ENCODE measurements at regions not wholly inside any gene's neighbourhood (a gene's known extent, or its start where the extent isn't known, plus 50 kb on each side); places are given as distances from the start of the nearest gene placed in this dataset.

- ChIA-PET CTCF (no interaction called here), POLR2A (no interaction called here)
- Histone ChIP-seq H3K9me3 (ENCODE audit: control insufficient read depth, insufficient read depth, low read depth, low read length) (no peaks in the 10 kb centered on the region), H3K4me1 (ENCODE audit: control insufficient read depth, insufficient read depth, low read length) (peaks cover 7% of the 10 kb centered on the region; the same call in 1 of the 2 replicates), H3K36me3 (ENCODE audit: control insufficient read depth in 2 of 2, insufficient read depth in 1 of 2, low read length in 2 of 2) (no peaks in the 10 kb centered on the region), H3K4me3 (ENCODE audit: low read depth, low read length) (no peak overlapping the region), H3K27ac (ENCODE audit: extremely low read depth, low read depth, low read length) (no peak overlapping the region)
- no peak for TF ChIP-seq ZNF394 (tag by site-specific recombination; IDR thresholded peaks at IDR 0.05; ENCODE audit: borderline replicate concordance)
- TF ChIP-seq GLIS1 (tag by site-specific recombination; IDR thresholded peaks at IDR 0.05), result no peak
- no peak for TF ChIP-seq KLF17 (tag by site-specific recombination; IDR thresholded peaks at IDR 0.05)
- TF ChIP-seq ZNF175 (tag by site-specific recombination; IDR thresholded peaks at IDR 0.05), result no peak
- no peak for TF ChIP-seq ZNF169 (tag by site-specific recombination; IDR thresholded peaks at IDR 0.05)
- no peak for TF ChIP-seq ZNF664 (tag by site-specific recombination; IDR thresholded peaks at IDR 0.05)
- TF ChIP-seq ZFHX2 (tag by site-specific recombination; conservative IDR thresholded peaks at IDR 0.05), result no peak
- TF ChIP-seq ZNF658 (tag by site-specific recombination; IDR thresholded peaks at IDR 0.05), result no peak
- TF ChIP-seq HOXD13 (CRISPR knock-in tag; IDR thresholded peaks at IDR 0.05; ENCODE audit: borderline replicate concordance), result no peak
- TF ChIP-seq YY2 (tag by site-specific recombination; IDR thresholded peaks at IDR 0.05), result no peak
- TF ChIP-seq ZNF843 (tag by site-specific recombination; IDR thresholded peaks at IDR 0.05), result no peak
- no peak for TF ChIP-seq ZNF501 (tag by site-specific recombination; IDR thresholded peaks at IDR 0.05)
- TF ChIP-seq ZNF174 (tag by site-specific recombination; IDR thresholded peaks at IDR 0.05), result no peak
- no peak for TF ChIP-seq ZBTB44 (tag by site-specific recombination; IDR thresholded peaks at IDR 0.05)
- no peak for TF ChIP-seq ZNF701 (tag by site-specific recombination; IDR thresholded peaks at IDR 0.05)
- no peak for TF ChIP-seq BCL11A (tag by site-specific recombination; IDR thresholded peaks at IDR 0.05; ENCODE audit: low read depth)
Measured at GRCh38 chr12:75714462-75715322, 203.3 kb upstream of the KRR1 start.

GRCh38 chr12:75713434-75713833 is 202.0 kb upstream of the KRR1 start:
- ChIA-PET POLR2A (no interaction called here), CTCF (interaction anchor here (0.7 to 1.1 kb wide), 2 partner anchors 12 to 363 kb away, joined by 3 to 5 read pairs; no protein-coding TSS in a partner anchor)
- Histone ChIP-seq H3K4me1 (ENCODE audit: control insufficient read depth, insufficient read depth, low read length) (peaks cover 7% of the 10 kb centered on the region; the same call in 1 of the 2 replicates), H3K36me3 (ENCODE audit: control insufficient read depth in 2 of 2, insufficient read depth in 1 of 2, low read length in 2 of 2) (no peaks in the 10 kb centered on the region), H3K9me3 (ENCODE audit: control insufficient read depth, insufficient read depth, low read depth, low read length) (no peaks in the 10 kb centered on the region), H3K27ac (ENCODE audit: extremely low read depth, low read depth, low read length) (no peak overlapping the region), H3K4me3 (ENCODE audit: low read depth, low read length) (no peak overlapping the region)
- TF ChIP-seq ZNF610 (tag by site-specific recombination; IDR thresholded peaks at IDR 0.05; ENCODE audit: borderline replicate concordance), result no peak
- TF ChIP-seq ZNF324 (tag by site-specific recombination; IDR thresholded peaks at IDR 0.05), result no peak
- no peak for TF ChIP-seq ZNF138 (tag by site-specific recombination; IDR thresholded peaks at IDR 0.05; ENCODE audit: borderline replicate concordance)
- TF ChIP-seq ZNF548 (tag by site-specific recombination; IDR thresholded peaks at IDR 0.05), result no peak
- TF ChIP-seq ZNF311 (tag by site-specific recombination; IDR thresholded peaks at IDR 0.05; ENCODE audit: borderline replicate concordance), result no peak
- no peak for TF ChIP-seq ZNF560 (tag by site-specific recombination; IDR thresholded peaks at IDR 0.05; ENCODE audit: borderline replicate concordance)
- TF ChIP-seq ZNF660 (tag by site-specific recombination; IDR thresholded peaks at IDR 0.05), result no peak
- no peak for TF ChIP-seq ZNF549 (tag by site-specific recombination; IDR thresholded peaks at IDR 0.05)
- TF ChIP-seq YY2 (tag by site-specific recombination; IDR thresholded peaks at IDR 0.05), result no peak
- TF ChIP-seq ZBTB11 (tag by site-specific recombination; conservative IDR thresholded peaks at IDR 0.05; ENCODE audit: low read depth), result no peak
- no peak for TF ChIP-seq ZBTB20 (tag by site-specific recombination; IDR thresholded peaks at IDR 0.05)
